A673 (cell line): ENCODE measurements at regions not wholly inside any gene's neighbourhood (a gene's known extent, or its start where the extent isn't known, plus 50 kb on each side); places are given as distances from the start of the nearest gene placed in this dataset.

Experiments used
- BruUV-seq: library from RNA; stranded (reverse); fragments of 400-500 nt; replicated peaks from 2 replicates; lab custom pipeline; 2021; lab: Mats Ljungman, UMichigan
- CTCF ChIA-PET: fragments of 300-600 bp; sonication (Branson Sonifier 250); formaldehyde crosslinking; loops from one replicate; lab custom pipeline; 2022; ENCODE audit warnings: antibody characterized with exemption; lab: Charles Lee
- POLR2A ChIA-PET: fragments of 300-600 bp; sonication (Branson Sonifier 250); formaldehyde crosslinking; loops from one replicate; lab custom pipeline; 2022; ENCODE audit warnings: antibody characterized with exemption; ENCODE audit not compliant: low non-redundant PET; lab: Charles Lee
- DNase-seq: peaks from one replicate; pipeline ENCODE4 v3.0.0-alpha.2; 2015; ENCODE audit warnings: low spot score
- H3K27ac ChIP-seq: fragments of 200-600 bp; sonication (generic); 2 replicates; pipeline ENCODE4 v1.5.1; 2016; ENCODE audit warnings: mixed run types, low read depth, mild to moderate bottlenecking, mixed read lengths, antibody characterized with exemption, low read length; ENCODE audit not compliant: poor library complexity, severe bottlenecking
- H3K27me3 ChIP-seq: fragments of 200-600 bp; sonication (generic); replicated peaks from 2 replicates; pipeline ENCODE4 v1.6.1; 2017; ENCODE audit warnings: mixed run types, low read depth, mild to moderate bottlenecking, mixed read lengths, antibody characterized with exemption, low read length; ENCODE audit not compliant: insufficient read depth, poor library complexity
- H3K36me3 ChIP-seq: fragments of 200-600 bp; sonication (generic); 2 replicates; pipeline ENCODE4 v1.6.1; 2016; ENCODE audit warnings: mixed run types, mild to moderate bottlenecking, mixed read lengths, antibody characterized with exemption, low read length; ENCODE audit not compliant: insufficient read depth, poor library complexity, severe bottlenecking
- H3K4me1 ChIP-seq: fragments of 200-600 bp; sonication (generic); 2 replicates; pipeline ENCODE4 v1.6.1; 2017; ENCODE audit warnings: mixed run types, mild to moderate bottlenecking, mixed read lengths, antibody characterized with exemption, low read length; ENCODE audit not compliant: insufficient read depth, poor library complexity, severe bottlenecking
- H3K4me3 ChIP-seq: fragments of 200-600 bp; sonication (generic); 2 replicates; pipeline ENCODE4 v1.5.1; 2016; ENCODE audit warnings: low read depth, mixed run types, mild to moderate bottlenecking, mixed read lengths, low read length; ENCODE audit not compliant: poor library complexity, severe bottlenecking
- H3K9me3 ChIP-seq: fragments of 200-600 bp; sonication (generic); 2 replicates; pipeline ENCODE4 v1.6.1; 2016; ENCODE audit warnings: mixed run types, low read depth, mild to moderate bottlenecking, mixed read lengths, antibody characterized with exemption, low read length; ENCODE audit not compliant: poor library complexity, severe bottlenecking
- EZH2 ChIP-seq: fragments of 200-600 bp; sonication (generic); IDR thresholded peaks from 2 replicates; pipeline ENCODE4 v1.6.1; 2017; ENCODE audit warnings: borderline replicate concordance, low read depth, mild to moderate bottlenecking, mixed read lengths, antibody characterized with exemption, low read length; ENCODE audit not compliant: poor library complexity, severe bottlenecking
- intact Hi-C: fragments of 100-400 bp; cut with micrococcal nuclease; formaldehyde crosslinking; loops from one replicate; pipeline ENCODE4 v1.10.0; 2022; ENCODE audit not compliant: unreplicated experiment
- TF ChIP-seq, protein P1 (sequence below): fragments of 300-800, 200-600 bp; sonication (generic); conservative IDR thresholded peaks from 2 replicates; pipeline ENCODE4 v1.5.1; 2017; ENCODE audit warnings: low read depth, mild to moderate bottlenecking, antibody characterized with exemption, low read length, moderate library complexity, mixed read lengths

GRCh38 chr18:14914771-14915170 lies 166.8 kb downstream of the ANKRD30B start:
- TF ChIP-seq, protein P1, sequence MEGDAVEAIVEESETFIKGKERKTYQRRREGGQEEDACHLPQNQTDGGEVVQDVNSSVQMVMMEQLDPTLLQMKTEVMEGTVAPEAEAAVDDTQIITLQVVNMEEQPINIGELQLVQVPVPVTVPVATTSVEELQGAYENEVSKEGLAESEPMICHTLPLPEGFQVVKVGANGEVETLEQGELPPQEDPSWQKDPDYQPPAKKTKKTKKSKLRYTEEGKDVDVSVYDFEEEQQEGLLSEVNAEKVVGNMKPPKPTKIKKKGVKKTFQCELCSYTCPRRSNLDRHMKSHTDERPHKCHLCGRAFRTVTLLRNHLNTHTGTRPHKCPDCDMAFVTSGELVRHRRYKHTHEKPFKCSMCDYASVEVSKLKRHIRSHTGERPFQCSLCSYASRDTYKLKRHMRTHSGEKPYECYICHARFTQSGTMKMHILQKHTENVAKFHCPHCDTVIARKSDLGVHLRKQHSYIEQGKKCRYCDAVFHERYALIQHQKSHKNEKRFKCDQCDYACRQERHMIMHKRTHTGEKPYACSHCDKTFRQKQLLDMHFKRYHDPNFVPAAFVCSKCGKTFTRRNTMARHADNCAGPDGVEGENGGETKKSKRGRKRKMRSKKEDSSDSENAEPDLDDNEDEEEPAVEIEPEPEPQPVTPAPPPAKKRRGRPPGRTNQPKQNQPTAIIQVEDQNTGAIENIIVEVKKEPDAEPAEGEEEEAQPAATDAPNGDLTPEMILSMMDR, result no peak
- no peak for TF ChIP-seq EZH2
- Histone ChIP-seq H3K27ac (no peak overlapping the region), H3K9me3 (peaks cover 11% of the 10 kb centered on the region), H3K36me3 (no peaks in the 10 kb centered on the region), H3K4me1 (no peaks in the 10 kb centered on the region), H3K4me3 (no peak overlapping the region), H3K27me3 (no peaks in the 10 kb centered on the region)
- POLR2A ChIA-PET, result no interaction called here
- intact Hi-C loops, result no loop called here
- DNase-seq, result no peak
- CTCF ChIA-PET, result no interaction called here
- no TSS peak for BruUV-seq

DNA sequence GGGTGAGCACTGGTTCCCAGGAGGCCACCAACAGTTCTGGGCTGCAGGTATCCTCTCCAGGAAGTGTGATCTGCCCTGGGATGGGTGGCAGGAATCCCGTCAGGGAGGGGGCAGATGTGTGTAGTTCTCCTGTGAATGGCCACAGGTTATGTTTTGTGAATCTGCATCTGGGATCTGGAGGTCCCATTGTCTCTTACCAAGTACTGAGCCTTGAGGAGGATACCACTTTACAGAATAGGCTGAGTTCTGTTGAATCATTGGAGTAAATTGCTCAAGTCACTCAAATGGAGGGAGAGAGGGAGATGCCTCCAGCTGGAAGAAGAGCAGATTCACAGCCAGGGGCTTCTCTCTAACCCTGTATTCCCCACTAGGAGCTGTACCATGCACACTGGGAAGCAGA lies 168.2 kb downstream of the ANKRD30B start:
- no peak overlapping the region for H3K4me3 ChIP-seq
- H3K36me3 ChIP-seq, result no peaks in the 10 kb centered on the region
- no peaks in the 10 kb centered on the region for H3K4me1 ChIP-seq
- no peak for TF ChIP-seq EZH2
- TF ChIP-seq, protein P1, result no peak
- CTCF ChIA-PET, result no interaction called here
- no peak for DNase-seq
- H3K27ac ChIP-seq, result no peak overlapping the region
- no peaks in the 10 kb centered on the region for H3K27me3 ChIP-seq
- POLR2A ChIA-PET, result no interaction called here
- peaks cover 13% of the 10 kb centered on the region for H3K9me3 ChIP-seq
- no TSS peak for BruUV-seq
- intact Hi-C loops, result no loop called here

GRCh38 chr18:14916851-14917250 lies 168.9 kb downstream of the ANKRD30B start:
- TF ChIP-seq, protein P1, result no peak
- no peak for TF ChIP-seq EZH2
- no peaks in the 10 kb centered on the region for H3K36me3 ChIP-seq
- DNase-seq, result no peak
- CTCF ChIA-PET, result no interaction called here
- no peaks in the 10 kb centered on the region for H3K4me1 ChIP-seq
- POLR2A ChIA-PET, result no interaction called here
- peaks cover 10% of the 10 kb centered on the region for H3K9me3 ChIP-seq
- no peak overlapping the region for H3K4me3 ChIP-seq
- no peaks in the 10 kb centered on the region for H3K27me3 ChIP-seq
- H3K27ac ChIP-seq, result no peak overlapping the region
- BruUV-seq, result no TSS peak
- intact Hi-C loops, result no loop called here
